ENCODE measurements at regions not wholly inside any gene's neighbourhood (a gene's known extent, or its start where the extent isn't known, plus 50 kb on each side); places are given as distances from the start of the nearest gene placed in this dataset.
"Not testable (repeated sequence)": the region's sequence is repeated elsewhere in the genome, so short reads cannot be mapped to it uniquely, and the experiment has no call there.

GRCh38 chr15:92733090-92733933, 77.7 kb upstream of the FAM174B start:
- Histone ChIP-seq H3K4me1 (peaks cover 0 to 3% (median 1%) of the 10 kb centered on the region in 4 donors), H3K9me3 (no peaks in the 10 kb centered on the region), H3K27ac (peak overlapping the region in 3 of 4 donors; percentile 69 to 75 (median 70)), H3K36me3 (no peaks in the 10 kb centered on the region), H3K27me3 (no peaks in the 10 kb centered on the region), H3K4me3 (peak overlapping the region; percentile 14 to 48 (median 44))
- WGBS, 2 donors = 67 to 83% methylated on average over 12 of the region's 12 CpGs
- DNase-seq = no peak
- TF ChIP-seq POLR2A (IDR thresholded peaks at IDR 0.05) (no peak), POLR2AphosphoS5 (IDR thresholded peaks at IDR 0.05) (no peak), EP300 (IDR thresholded peaks at IDR 0.05) (no peak), CTCF (IDR thresholded peaks at IDR 0.05) (no peak)
- intact Hi-C loops (cut with DNase I) = no loop called here

GRCh38 chr15:92733934-92734521, 78.5 kb upstream of the FAM174B start:
- no peak for TF ChIP-seq POLR2A (IDR thresholded peaks at IDR 0.05)
- TF ChIP-seq CTCF (IDR thresholded peaks at IDR 0.05) = no peak
- TF ChIP-seq POLR2AphosphoS5 (IDR thresholded peaks at IDR 0.05) = no peak
- TF ChIP-seq EP300 (IDR thresholded peaks at IDR 0.05) = no peak
- DNase-seq = no peak
- 12 to 33% methylated on average over 33 of the region's 33 CpGs for WGBS, 2 donors
- Histone ChIP-seq H3K9me3 (no peaks in the 10 kb centered on the region), H3K4me3 (peak overlapping the region; percentile 14 to 48 (median 44)), H3K27ac (peak overlapping the region; percentile 32 to 75 (median 70)), H3K27me3 (no peaks in the 10 kb centered on the region), H3K36me3 (no peaks in the 10 kb centered on the region), H3K4me1 (peaks cover 0 to 3% (median 1%) of the 10 kb centered on the region in 4 donors)
- intact Hi-C loops (cut with DNase I) = no loop called here

GRCh38 chr15:92739246-92739645, 83.7 kb upstream of the FAM174B start:
- H3K36me3 ChIP-seq; DNase-seq; H3K27me3 ChIP-seq; H3K4me3 ChIP-seq; intact Hi-C loops (cut with DNase I); H3K27ac ChIP-seq; H3K9me3 ChIP-seq; H3K4me1 ChIP-seq: not testable (repeated sequence)
- WGBS, 2 donors = 91 to 96% methylated on average over 4 of the region's 4 CpGs

- no peaks in the 10 kb centered on the region for H3K4me1 ChIP-seq
- H3K27ac ChIP-seq = no peak overlapping the region
- no peak for DNase-seq
- no peak overlapping the region for H3K4me3 ChIP-seq
- H3K36me3 ChIP-seq = no peaks in the 10 kb centered on the region
- no peaks in the 10 kb centered on the region for H3K9me3 ChIP-seq
- 51 to 81% methylated on average over 4 of the region's 4 CpGs for WGBS, 2 donors
- TF ChIP-seq POLR2A (IDR thresholded peaks at IDR 0.05) (no peak), POLR2AphosphoS5 (IDR thresholded peaks at IDR 0.05) (no peak), CTCF (IDR thresholded peaks at IDR 0.05) (no peak), EP300 (IDR thresholded peaks at IDR 0.05) (no peak)
- intact Hi-C loops (cut with DNase I) = no loop called here
- no peaks in the 10 kb centered on the region for H3K27me3 ChIP-seq
These were observed 90.3 kb upstream of the FAM174B start for GRCh38 chr15:92745845-92746271.

GRCh38 chr15:92747047-92747446, 91.5 kb upstream of the FAM174B start:
- intact Hi-C loops (cut with DNase I) = no loop called here
- no peak for DNase-seq
- no peak for TF ChIP-seq POLR2AphosphoS5 (IDR thresholded peaks at IDR 0.05)
- no peak for TF ChIP-seq EP300 (IDR thresholded peaks at IDR 0.05)
- TF ChIP-seq CTCF (IDR thresholded peaks at IDR 0.05) = no peak
- TF ChIP-seq POLR2A (IDR thresholded peaks at IDR 0.05) = no peak
- WGBS, 2 donors = 88 to 91% methylated on average over 3 of the region's 3 CpGs
- Histone ChIP-seq H3K4me3 (no peak overlapping the region), H3K4me1 (no peaks in the 10 kb centered on the region), H3K27me3 (no peaks in the 10 kb centered on the region), H3K9me3 (no peaks in the 10 kb centered on the region), H3K36me3 (no peaks in the 10 kb centered on the region), H3K27ac (no peak overlapping the region)
